ENCODE measurements at regions not wholly inside any gene's neighbourhood (a gene's known extent, or its start where the extent isn't known, plus 50 kb on each side); places are given as distances from the start of the nearest gene placed in this dataset.

GRCh38 chr13:33763021-33763420 is 54.9 kb upstream of the RFC3 start:
- Histone ChIP-seq H2AK9ac (replicated peaks; ENCODE audit: low read depth, low read length, poor library complexity) (no peak overlapping the region), H3K27me3 (ENCODE audit: control insufficient read depth, insufficient read depth, low read length) (no peaks in the 10 kb centered on the region), H3K4me2 (ENCODE audit: low read depth, low read length) (no peak overlapping the region), H3K18ac (ENCODE audit: low read depth, low read length) (no peak overlapping the region), H2BK15ac (ENCODE audit: low read depth, low read length) (no peak overlapping the region), H2BK120ac (ENCODE audit: low read depth, low read length) (no peak overlapping the region), H2AK5ac (ENCODE audit: low read depth, low read length) (no peak overlapping the region), H3K9ac (ENCODE audit: low read depth, low read length) (no peak overlapping the region), H3K27ac (ENCODE audit: insufficient read depth, low read length) (no peak overlapping the region), H3K4ac (ENCODE audit: low read depth, low read length) (no peak overlapping the region), H4K20me1 (ENCODE audit: insufficient read depth, low read length) (no peaks in the 10 kb centered on the region), H4K91ac (ENCODE audit: insufficient read depth, low read depth, low read length) (no peak overlapping the region), H4K8ac (ENCODE audit: low read depth in 2 of 2, low read length in 2 of 2) (no peak overlapping the region), H2AFZ (replicated peaks; ENCODE audit: low read length, poor library complexity) (no peak overlapping the region), H3K9me3 (ENCODE audit: control insufficient read depth, insufficient read depth, low read length) (no peaks in the 10 kb centered on the region), H4K5ac (ENCODE audit: low read depth, low read length) (no peak overlapping the region), H2BK5ac (ENCODE audit: low read depth, low read length, poor library complexity, severe bottlenecking) (no peak overlapping the region), H3K23ac (ENCODE audit: low read depth, low read length) (no peak overlapping the region), H3K9me1 (ENCODE audit: insufficient read depth, low read length) (no peaks in the 10 kb centered on the region), H3K14ac (replicated peaks; ENCODE audit: low read depth, low read length) (no peak overlapping the region), H3K36me3 (ENCODE audit: control insufficient read depth, insufficient read depth, low read length) (no peaks in the 10 kb centered on the region), H3K4me1 (ENCODE audit: control insufficient read depth, insufficient read depth, low read length) (no peaks in the 10 kb centered on the region), H2BK20ac (ENCODE audit: low read depth, low read length) (no peak overlapping the region), H3K79me1 (ENCODE audit: low read depth in 1 of 2, low read length in 2 of 2) (no peaks in the 10 kb centered on the region), H3K56ac (ENCODE audit: extremely low read depth, insufficient read depth, low read length) (no peak overlapping the region), H3K4me3 (ENCODE audit: insufficient read depth, low read depth, low read length) (no peak overlapping the region)
- DNase-seq (no peak), ATAC-seq (ENCODE audit: low read depth) (no peak)
- BruUV-seq (replicated peaks) = no TSS peak
- intact Hi-C loops (cut with micrococcal nuclease) (no loop called here), dilution Hi-C loops (cut with HindIII; ENCODE audit: low sequenced_read_pairs, unreplicated experiment) (no loop called here), in situ Hi-C loops (cut with MboI; ENCODE audit: low sequenced_read_pairs) (no loop called here)
- ChIA-PET POLR2A (ENCODE audit: unreplicated experiment) (no interaction called here), CTCF (interaction anchor here (0.7 kb wide), 1 partner anchor 20 kb away, joined by 4 read pairs; no protein-coding TSS in a partner anchor)
- no CpG with 5 or more reads among the region's 2 CpGs for WGBS, 2 experiments (ENCODE audit: extremely low coverage in 2 of 2, insufficient read length in 1 of 2)
- no peak for TF ChIP-seq FOS (IDR thresholded peaks at IDR 0.05; ENCODE audit: low read depth, low read length)
- no peak for TF ChIP-seq RFX5 (IDR thresholded peaks at IDR 0.05; ENCODE audit: low read depth, low read length)
- TF ChIP-seq CTCF (conservative IDR thresholded peaks at IDR 0.05; ENCODE audit: low read depth, low read length) = no peak
- TF ChIP-seq CEBPB (IDR thresholded peaks at IDR 0.05; ENCODE audit: low read depth, low read length) = no peak
- TF ChIP-seq CHD1 (IDR thresholded peaks at IDR 0.05; ENCODE audit: low read depth, low read length) = no peak
- no peak for TF ChIP-seq MXI1 (IDR thresholded peaks at IDR 0.05; ENCODE audit: borderline replicate concordance, low read depth, low read length)
- no peak for TF ChIP-seq RCOR1 (IDR thresholded peaks at IDR 0.05; ENCODE audit: insufficient replicate concordance, low read length)
- TF ChIP-seq ELK1 (IDR thresholded peaks at IDR 0.05; ENCODE audit: borderline replicate concordance, low read depth, low read length) = no peak
- no peak for TF ChIP-seq RAD21 (IDR thresholded peaks at IDR 0.05; ENCODE audit: low read length)
- no peak for TF ChIP-seq BHLHE40 (IDR thresholded peaks at IDR 0.05; ENCODE audit: low read depth, low read length)
- no peak for TF ChIP-seq MAZ (IDR thresholded peaks at IDR 0.05; ENCODE audit: borderline replicate concordance, low read depth, low read length)

All from IMR-90 (cell line).